NOMO-1 treated with dmso at 0.1 percent for 144 hours (cell line): ENCODE measurements at regions not wholly inside any gene's neighbourhood (a gene's known extent, or its start where the extent isn't known, plus 50 kb on each side); places are given as distances from the start of the nearest gene placed in this dataset.

Experiments
- DNase-seq: peaks from one replicate; lab custom pipeline; 2025; ENCODE audit not compliant: unreplicated experiment; lab: John Stamatoyannopoulos, UW

DNA sequence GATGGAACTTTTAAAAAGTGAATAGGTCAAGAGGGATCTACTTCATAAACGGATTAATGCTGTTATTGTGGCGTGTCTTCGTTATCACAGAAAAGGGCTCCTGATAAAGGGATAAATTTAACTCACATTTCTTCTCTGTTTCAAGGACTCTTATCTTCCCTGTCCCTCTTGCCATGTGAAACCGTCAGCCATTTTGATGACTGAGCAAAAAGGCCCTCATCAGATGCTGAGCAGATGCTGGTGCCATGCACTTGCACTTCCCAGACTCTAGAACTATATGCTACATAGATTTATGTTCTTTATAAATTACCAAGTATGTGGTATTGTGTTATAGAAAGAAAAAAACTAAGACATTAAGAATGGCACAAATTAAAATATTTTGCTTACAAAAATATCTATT, 1011.8 kb upstream of the GBE1 start:
- DNase-seq = no peak

GRCh38 chr3:82764521-82764920, 1003.1 kb upstream of the GBE1 start:
- DNase-seq = no peak

DNA sequence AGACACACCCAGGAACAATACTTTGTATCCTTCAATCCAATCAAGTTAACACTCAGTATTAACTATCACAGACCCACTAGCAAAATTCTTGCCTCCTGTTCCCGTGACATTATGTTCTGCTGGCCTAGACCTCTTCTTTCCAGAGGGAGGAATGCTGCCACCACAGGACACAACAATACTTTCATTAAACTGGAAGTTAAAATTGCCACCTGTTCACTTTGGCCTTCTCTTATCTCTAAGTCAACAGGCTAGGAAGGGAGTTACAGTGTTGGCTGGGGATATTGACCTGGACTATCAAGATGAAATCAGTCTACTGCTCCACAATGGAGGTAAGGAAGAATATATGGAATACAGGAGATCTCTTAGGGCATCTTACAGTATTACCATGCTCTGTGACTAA, 1000.4 kb upstream of the GBE1 start:
- DNase-seq = no peak

DNA sequence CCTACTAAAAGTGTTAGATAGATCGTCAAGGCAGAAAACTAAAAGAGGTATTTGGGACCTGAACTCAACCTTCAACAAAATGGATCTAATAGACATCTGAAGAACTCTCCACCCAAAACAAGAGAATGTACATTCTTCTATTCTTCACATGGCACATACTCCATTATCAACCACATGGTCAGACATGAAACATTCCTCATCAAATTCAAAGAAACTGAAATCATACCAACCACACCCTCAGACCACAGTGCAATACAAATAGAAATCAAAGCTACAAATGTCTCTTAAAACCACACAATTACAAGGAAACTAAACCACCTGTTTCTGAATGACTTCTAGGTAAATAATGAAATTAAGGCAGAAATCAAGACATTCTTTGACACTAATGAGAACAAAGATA, 984.1 kb upstream of the GBE1 start:
- DNase-seq = no peak

DNA sequence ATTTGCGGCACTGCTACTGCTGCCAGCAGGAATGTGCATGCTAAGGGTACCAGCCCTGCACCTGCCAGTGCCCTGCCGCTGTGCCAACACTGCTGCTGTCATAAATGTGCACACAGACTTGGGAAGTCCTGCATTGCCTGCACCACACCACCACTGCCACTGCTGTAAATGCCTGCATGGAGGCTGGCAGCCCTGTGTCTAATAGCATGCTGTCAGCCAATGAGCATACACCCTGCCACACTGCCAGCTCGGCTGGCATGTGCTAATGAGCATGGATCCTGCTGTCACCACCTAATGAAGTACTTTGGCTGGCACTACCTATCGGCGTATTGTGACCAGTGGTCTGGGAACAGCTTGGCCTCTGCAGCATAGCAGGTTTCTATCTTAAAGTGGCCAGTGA, 981.8 kb upstream of the GBE1 start:
- no peak for DNase-seq

- DNase-seq = no peak
These were observed 979.9 kb upstream of the GBE1 start for GRCh38 chr3:82741346-82741745.

- DNase-seq = no peak
These were observed 977.9 kb upstream of the GBE1 start for GRCh38 chr3:82739390-82739789.

GRCh38 chr3:82736696-82737277, 975.3 kb upstream of the GBE1 start:
- no peak for DNase-seq

DNA sequence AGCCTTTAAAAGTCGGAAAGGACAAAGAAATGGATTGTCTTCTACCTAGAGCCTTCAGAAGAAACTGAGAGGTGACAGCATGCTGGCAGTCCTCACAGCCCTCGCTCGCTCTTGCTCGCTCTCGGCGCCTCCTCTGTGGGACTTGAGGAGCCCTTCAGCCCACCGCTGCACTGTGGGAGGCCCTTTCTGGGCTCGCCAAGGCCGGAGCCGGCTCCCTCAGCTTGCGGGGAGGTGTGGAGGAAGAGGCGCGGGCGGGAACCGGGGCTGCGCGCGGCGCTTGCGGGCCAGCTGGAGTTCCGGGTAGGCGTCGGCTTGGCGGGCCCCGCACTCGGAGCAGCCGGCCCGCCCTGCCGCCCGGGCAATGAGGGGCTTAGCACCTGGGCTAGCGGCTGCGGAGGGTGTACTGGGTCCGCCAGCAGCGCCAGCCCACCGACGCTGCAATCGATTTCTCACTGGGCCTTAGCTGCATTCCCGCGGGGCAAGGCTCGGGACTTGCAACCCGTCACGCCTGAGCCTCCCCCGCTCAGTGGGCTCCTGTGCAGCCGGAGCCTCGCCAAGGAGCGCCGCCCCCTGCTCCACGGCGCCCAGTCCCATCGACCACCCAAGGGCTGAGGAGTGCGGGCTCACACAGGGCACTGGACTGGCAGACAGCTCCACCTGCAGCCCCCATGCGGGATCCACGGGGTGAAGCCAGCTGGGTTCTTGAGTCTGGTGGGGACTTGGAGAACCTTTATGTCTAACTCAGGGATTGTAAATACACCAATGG, 953.8 kb upstream of the GBE1 start:
- no peak for DNase-seq

GRCh38 chr3:82707035-82707434, 945.6 kb upstream of the GBE1 start:
- no peak for DNase-seq

- no peak for DNase-seq
These were observed 924.3 kb upstream of the GBE1 start for GRCh38 chr3:82685761-82686160.

- DNase-seq = no peak
These were observed 915.0 kb upstream of the GBE1 start for GRCh38 chr3:82676356-82677026.

DNA sequence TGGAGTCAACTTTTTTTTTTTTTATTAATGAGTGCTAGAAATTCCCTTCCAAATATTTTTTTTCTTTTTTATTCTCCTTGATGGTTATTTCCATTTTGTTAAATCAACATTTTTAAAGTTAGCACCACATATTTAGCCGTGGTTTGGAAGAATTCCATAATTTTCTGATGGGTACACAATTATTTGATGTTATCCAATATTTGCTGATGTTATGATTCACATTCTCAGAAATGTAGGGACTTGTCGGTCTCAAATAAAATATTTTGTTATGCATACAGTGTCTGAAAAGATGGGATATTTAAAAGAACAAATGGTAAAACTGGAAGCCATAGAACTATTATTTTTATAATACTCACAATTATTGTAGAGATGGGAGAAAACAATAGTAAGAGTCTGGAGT, 911.5 kb upstream of the GBE1 start:
- DNase-seq = no peak

DNA sequence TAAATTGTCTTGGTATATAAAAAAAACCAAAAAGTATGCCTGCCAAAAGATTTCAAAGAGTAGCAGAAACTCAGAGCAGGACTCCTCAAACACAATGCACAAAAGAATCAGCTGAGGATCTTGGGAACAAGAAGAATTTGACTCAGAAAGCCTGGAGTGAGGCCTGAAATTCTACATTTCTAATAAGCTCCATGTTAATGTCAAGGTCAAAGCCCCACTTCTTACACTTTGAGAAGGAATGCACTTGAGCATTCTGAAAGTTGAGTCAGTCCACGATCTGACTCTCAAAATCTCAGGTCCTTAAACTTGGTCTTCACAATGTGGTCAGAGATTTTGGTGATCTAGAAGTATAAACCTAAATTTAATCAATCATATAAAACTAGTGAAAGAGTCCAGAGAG, 910.0 kb upstream of the GBE1 start:
- DNase-seq = no peak

DNA sequence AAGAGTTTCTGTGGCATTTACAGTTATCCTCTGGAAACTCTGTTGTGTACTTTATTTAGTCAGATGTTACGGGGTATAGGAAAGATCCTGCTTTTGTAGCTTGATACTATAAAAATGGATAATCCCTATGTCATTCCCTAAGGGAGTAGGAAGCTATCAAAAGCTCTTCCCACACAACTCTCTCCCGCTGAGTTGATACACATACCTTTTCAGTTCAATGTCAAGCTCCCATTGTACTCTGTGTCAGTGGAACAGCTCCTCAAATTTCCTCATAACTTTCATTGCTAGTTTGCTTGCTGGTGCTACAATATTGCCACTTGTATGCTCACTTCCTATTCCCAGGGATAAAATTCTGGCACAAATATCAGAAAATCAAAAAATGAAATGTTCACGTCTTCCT, 893.3 kb upstream of the GBE1 start:
- DNase-seq = no peak

GRCh38 chr3:82643948-82644347, 882.5 kb upstream of the GBE1 start:
- DNase-seq = no peak

DNA sequence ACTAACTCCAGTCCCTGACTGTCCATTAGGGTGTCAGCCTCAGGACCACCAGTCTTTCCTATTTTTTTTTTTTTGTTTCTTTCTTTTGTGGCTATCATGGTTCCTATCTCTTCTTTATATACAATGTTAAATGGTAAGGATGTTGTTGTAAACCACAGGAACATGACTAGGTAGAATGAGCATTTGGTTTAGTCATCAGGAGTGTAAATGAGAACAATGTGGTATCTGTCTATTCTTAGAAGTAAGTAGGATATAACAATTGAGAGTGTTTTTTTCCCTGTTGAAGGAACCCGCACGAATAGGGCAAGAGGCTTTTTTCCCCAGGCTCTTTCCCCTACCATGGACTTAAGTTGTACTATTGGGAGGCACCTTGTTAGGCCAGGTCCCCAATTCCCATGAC, 880.3 kb upstream of the GBE1 start:
- DNase-seq = no peak

DNA sequence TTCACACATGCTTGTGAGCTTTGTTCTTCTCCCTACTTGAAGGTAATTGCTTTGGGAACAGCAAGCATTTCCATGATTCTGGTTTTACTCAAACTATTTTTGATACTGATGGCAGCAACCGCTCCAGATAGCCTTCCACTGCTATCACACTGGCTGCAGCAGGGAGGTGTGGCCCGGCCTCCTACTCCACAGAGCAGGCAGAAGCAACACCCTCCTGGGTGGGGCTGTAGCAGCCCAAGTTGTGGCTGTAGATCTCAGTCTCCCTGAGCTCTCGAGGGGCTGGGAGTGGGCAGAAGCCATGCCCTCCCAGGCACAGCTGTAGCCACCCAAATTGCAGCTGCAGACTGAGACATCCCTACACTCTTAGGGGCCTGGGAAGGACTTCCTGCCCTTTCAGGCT, 878.8 kb upstream of the GBE1 start:
- DNase-seq = no peak

DNA sequence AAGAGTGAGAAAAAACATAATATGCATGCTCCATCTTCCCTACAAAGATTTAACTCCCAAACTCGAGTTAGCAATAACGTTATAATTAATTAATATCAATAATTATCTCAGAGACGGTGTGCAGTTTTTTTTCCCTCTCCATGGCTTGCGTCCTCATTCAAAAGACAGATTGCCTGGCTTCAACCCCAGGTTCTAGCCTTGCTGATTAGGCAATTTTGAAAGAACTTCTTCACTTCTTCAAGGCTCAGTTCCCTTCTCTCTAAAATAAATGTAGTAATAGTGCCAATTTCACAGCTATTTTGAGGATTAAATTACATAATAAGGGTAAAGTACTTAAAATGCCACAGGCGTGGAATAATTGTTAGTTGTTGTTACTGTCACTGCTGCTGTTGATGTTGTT, 876.1 kb upstream of the GBE1 start:
- DNase-seq = no peak

- DNase-seq = no peak
These were observed 874.7 kb upstream of the GBE1 start for GRCh38 chr3:82636177-82636576.

- DNase-seq = no peak
These were observed 871.9 kb upstream of the GBE1 start for GRCh38 chr3:82633319-82633718.

DNA sequence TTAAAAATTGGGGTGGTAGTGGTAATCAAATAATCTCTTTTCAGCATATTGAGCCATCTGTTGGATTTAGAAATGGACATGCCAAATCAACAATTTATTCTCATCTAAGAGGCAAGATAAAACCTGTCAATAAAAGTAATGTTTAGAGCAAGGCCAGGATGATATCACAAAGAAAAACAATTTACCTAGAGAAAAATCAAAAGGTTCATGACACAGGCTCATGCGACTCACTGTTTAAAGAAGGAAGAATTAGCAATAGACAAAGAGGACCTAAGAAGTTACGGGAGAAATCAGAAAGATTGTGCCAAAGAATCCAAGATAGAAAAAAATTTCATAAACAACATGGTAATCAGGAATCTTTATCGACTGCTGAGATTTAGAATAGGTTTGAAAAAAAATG, 868.5 kb upstream of the GBE1 start:
- DNase-seq = no peak
